ENCODE measurements at regions not wholly inside any gene's neighbourhood (a gene's known extent, or its start where the extent isn't known, plus 50 kb on each side); places are given as distances from the start of the nearest gene placed in this dataset.

DNA sequence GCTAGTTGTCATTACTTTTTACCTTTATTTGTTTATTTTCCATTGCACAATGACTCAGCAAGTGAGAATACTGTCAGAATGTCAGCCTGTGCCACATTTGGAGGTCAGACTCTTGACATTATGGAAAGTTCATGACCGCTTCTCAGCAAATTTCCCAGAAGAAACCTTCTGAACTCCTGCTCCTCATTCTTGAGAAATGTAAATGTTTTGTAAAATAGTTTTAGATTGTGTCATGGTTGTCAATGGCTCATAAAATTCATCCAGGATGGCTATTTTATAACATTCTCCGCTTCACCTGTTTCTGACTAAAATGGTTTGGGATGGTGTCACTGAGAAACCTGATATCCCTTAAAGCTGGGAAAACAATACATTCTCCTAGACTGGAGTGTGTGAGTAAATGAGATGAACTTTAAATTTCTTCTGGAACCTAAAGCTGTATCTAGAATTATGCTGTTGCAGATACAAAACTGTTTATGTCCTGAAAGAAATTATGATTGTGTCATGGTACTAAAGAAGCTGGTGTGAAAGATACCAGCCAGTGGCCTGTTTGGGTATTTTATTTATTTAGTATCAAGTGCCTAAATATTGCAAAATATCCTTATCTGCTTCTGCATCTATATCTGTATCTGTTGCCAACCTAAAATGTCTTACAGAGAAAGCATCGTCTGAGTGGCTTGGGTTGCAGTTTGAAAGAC is 671.7 kb downstream of the GATA3 start:
- DNase-seq: no peak

DNA sequence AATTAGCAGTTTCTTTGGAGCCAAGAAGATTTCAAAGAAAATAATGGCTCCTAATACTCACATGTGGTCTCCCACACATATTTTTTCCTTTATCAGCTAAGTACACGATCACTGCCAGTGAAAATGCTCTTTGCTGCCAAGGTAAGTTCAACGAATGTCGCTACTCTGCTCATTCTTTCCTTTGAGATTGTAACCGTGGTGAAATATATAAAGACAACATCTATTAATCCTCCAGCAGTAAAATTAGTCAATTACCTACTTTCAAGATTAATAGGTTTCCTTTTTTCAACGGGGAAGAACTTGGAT is 672.2 kb downstream of the GATA3 start:
- no peak for DNase-seq

DNA sequence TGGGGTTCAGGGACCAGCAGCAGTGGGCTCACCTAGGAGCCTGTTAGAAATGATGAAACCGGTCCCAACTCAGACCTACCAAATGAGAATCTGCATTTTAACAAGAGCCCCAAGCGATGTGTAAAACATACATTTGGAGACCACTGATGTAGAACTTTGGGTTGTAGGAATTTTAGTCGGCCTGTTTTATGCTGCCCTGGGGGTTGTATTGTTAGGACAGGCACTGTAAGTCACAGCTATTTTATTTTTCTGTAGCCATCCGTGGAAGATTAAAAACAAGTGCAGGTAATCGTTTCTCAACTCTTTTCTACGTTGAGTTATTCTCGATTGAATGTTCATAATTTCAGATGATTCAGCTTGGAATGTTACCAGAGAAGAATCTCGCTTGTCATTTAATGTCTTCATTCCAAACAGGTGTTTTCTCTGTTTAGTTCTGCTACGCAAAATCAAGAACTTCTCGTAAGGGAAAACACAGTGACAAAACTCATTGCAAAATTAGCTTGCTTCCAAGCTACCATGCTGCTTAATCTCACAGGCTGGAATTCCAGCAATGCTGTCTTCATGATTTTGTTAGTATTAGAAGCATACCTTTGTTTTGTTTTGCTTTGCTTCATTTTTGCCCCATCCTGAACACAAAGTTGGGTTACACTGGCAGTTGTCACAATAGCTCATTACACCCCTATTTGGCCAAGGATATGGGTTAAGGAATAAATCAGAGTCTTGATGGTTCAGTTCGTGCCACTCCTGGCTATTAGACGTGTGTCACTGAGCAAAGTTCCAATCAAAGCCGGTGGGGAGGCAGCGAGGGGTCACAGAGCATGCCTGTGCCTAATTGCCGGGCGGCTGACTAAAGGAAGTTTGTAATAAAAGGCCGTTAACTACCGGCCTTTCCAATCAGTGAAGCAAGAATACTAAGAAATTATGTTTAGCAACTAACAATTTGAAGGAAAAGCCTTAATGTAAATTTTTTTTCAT is 676.9 kb downstream of the GATA3 start:
- DNase-seq: no peak

DNA sequence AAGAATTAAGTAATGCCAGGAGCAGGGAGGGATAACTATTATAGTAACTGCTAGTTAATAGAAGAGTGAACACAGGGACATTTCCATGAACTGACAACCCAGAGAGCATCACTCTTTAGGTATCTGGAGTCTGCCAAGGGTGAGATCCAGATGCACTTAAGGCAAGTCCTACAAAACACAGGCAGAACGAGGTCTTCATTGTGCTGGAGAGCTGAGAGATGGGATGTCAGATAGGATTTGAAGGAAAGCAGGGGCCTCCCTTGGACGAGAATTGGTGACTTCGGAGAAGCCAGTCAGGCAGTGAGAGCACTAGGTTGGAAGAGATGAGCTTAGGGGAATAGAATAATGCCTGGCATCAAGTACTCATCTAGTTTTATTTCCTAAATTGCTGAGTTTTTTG is 684.5 kb downstream of the GATA3 start:
- no peak for DNase-seq

DNA sequence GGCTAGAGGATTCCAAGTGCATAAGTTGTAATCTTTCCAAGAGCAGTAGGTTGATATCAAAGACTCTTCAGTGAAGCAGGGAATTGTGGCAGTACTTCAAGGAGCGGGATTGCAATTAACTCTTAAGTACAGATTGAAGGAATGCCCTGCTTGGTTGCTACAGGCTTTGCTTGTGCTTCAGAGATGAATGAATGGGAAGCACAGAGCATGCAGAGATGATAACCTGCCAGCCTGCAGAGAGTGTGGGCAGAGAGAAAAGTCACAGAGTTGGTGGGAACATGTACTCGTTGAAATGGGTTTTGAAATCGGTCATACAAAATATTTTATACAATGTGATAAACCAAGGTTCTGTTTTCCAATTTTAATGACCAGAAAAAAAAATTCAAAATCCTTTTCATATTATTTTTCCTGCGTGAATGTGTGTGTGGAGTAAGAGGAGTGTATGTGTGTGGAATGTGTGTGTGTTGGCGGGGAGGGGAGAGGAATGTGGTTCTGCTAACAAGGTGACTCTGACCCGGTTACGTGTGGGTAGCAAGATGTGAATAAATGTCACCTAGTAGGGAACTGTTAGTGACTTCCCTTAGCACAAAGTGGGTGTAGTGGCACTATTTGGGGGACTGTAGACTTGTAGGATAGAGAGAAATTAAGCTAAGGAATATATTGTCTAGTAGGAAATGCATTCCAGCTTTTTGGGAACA is 697.8 kb downstream of the GATA3 start:
- DNase-seq: no peak

DNA sequence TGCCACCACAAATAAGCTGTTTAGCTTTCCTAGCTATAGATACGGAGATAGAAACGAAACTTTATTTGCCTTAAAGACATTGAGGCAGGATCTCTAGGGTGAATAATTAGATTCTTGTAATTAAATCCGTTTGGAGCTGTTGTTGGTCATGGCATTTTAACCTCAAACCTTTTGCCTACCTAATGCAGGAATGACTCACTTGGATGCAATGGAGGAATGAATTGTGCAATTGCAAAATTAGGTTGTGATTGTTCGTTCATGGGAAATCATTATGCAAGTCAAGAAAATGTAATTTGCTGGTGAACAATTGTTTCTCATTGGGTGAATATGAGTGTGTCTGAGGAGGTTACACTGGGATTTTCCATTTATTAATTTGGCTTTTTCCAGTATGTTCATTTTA is 703.5 kb downstream of the GATA3 start:
- DNase-seq: no peak

DNA sequence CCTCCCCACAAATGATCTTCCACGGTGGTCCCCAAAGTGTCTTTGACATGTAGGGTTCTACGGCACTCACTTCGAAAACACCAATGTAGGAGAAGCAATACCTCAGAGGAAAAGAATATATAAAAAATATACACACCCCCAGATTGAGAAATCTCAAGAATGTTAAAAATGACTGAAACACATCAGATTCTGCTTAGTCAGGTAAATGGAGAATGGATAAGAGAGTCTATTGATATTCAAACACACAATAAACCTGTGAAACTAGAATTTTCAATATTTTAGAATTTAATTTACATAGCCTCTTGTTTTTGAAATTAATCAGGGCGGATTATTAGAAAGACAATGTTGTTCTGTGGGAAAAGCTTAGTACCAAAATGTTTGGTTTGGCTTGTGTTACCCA is 712.4 kb downstream of the GATA3 start:
- no peak for DNase-seq

DNA sequence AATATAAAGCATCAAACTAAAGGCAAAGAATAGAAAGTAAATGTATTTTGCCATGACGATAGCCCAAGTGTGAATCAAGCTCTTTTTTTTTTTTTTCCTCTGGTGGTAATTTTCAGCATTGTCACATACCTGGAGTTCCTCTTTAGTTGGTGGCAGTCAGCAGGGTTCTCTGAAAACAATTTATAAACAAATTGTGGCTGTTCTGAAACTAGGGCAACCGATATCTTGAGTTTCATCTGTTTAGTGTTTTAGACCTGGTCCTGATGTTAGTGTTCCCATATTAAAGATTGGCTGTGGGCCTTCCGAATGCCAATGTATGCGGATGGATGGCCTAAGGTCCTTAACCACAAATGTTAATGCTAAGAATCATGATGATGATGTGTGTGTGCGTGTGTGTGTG is 713.1 kb downstream of the GATA3 start:
- DNase-seq: no peak

DNA sequence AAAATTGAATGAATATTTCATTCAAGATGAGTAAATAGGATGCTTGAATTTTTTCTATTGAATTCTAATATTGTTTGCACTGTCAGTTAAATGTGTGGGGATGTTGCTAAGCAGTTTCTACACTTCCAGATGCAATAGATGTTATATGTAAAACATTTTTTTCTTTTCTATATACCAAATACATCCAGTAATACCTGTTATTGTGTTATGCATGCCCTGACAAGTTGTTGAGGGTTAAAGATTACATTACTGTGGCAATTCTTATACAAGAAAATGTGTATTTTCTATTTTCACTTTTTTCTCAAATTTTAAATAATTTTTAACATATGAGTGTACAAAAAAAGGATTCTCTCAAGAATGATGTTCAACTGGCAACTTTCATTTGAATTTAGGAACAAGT is 713.9 kb downstream of the GATA3 start:
- DNase-seq: no peak

DNA sequence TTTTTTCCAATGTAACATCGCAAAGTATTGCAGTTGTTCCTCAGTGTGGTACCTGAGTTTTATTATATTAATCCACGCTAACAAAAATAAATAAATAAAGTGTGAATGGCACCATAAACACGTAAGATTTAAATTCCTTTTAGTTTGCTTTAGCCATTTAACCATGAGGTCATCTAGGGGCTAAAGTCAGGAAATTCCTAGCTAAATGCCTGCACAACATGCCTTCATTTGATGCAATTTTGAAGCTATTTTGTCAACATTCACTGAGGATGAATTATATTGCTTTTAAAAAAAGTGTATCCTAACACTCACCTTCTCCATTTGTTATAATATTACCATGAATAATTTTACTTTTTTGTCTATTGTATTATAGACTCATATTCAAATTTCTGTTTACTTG is 714.4 kb downstream of the GATA3 start:
- DNase-seq: no peak

DNA sequence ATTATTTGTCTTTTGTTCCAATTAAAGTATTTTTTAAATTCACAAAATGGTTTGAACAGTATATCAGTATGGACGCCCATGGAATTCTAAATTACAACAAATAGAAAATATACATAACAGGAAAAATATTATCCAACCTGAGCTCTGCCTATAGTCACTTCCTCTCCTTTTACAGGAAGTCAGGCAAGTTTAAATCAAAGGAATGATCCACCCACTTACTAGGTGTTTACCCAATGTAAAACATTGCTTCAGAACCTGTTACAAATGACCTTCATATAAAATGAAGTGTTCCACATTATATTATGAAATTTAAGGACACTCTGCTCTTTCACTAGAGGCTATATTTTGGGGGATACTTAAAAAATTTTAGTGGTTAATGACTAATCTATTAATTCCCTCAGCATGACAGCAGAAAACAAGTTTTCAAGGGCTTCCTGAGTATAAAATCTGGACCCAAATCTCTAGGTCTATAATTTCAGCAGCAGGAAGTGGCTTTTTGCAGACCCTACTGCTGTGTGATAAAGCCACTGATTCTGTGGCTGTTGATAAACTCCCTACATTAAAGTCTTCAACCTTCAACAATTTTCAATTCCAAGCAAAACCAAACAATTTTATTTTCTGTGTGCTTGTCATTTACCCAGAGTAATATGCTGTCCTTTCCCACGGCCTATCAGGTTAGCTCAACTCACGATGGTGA is 722.6 kb downstream of the GATA3 start:
- DNase-seq: no peak

DNA sequence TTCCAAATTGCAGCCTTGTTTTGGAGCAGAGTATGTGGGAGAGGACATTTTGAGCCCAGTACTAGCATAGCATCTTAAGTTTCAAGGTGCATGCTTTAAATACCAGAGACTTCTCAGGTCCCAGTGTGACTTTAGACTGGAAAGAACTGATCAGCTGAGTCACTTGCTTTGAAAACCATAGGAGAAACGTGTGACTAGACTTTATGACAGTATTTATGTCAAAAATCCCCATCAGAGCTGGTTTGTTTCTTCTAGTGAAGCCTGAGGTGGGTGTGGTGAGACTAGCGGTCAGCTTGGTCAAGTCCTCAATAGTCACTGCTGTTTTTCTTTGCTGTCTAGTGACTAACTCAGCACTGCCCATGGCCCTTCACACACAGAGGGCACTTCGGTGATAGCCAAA is 724.2 kb downstream of the GATA3 start:
- DNase-seq: no peak

DNA sequence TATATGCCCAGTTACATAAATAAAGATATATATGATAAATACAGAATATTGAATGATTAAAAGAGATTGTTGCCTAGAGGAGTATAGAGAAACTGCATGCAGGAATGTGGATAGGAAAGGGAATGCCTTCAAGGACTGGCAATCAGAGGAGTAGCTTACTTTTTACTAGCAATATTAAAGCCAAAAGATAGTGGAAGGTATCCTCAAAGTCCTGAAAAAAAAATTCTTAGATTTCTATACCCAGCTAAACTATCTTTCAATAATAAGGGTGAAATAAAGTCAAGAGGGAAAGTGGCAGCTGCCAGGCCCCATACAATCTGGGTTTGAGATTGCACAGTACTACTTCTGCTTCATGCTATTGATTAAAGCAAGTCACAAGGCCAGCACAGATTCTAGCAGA is 733.2 kb downstream of the GATA3 start:
- no peak for DNase-seq

DNA sequence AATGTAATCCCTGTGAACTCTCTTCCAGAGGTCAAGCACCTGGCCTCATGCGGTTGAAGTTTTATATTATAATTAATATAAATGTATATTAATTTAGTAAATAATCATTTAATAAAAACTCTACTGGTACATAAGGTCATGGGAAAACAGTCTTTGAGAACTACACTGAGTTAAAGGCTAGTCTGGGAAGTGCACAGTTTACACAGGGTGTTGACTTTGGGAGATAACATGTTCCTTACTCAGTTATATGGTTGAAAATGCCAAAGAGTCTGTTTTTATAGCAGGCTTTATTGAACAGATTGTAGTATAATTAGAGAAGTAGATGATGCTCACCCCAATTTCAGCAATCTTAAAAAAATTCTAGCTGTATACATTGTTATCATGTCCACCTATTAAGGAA is 735.9 kb downstream of the GATA3 start:
- DNase-seq: no peak

DNA sequence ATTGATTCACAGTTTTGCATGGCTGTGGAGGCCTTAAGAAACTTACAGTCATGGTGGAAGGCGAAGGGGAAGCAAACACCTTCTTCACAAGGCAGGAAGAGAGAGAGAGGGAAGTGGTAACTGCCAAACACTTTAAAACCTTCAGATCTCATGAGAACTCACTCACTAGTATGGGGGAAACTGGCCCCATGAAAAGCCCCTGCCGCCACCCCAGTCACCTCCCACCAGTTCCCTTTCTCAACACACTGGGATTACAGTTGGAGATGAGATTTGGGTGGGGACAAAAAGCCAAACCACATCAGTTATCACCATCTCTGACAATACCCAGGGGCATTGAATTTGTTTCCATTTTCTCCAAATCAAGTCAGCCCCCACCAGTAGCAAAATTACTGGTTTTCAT is 740.4 kb downstream of the GATA3 start:
- no peak for DNase-seq

DNA sequence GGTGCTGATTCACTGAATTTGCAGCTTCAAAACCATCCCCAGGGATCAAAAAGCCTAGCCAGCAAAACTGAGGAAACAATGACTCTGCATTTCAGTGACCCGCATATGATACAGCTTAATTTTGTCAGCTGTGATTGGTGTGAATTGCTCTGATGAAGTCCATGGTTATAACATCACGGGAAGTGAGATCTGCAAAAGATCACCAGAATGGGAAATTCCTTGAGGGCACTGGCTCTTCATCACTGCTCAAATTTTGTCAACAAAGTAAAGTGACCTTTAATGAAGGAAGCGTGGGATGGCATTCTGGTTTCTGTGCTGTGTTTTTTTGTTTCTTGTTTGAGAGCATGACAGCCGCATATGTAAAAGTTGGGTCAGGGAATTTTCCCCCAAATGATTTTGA is 745.9 kb downstream of the GATA3 start:
- no peak for DNase-seq

DNA sequence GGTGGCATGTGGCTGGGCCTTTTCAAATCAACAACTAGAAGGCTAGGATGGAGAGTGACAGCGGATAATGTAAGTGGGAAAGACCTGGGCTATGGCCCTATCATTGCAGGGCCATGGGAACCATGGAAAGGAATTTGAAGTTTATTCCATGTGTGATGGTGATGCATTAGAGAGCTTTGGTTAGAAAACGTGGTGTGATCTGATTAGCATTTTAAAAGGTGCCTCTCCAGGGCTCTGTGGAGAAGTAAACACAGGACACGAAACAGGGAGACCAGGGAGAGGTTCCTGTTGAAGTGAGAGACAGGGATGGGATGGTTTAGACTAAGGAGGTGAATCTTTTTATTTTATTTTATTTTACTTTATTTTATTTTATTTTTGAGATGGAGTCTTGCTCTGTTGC is 749.5 kb downstream of the GATA3 start:
- DNase-seq: no peak

DNA sequence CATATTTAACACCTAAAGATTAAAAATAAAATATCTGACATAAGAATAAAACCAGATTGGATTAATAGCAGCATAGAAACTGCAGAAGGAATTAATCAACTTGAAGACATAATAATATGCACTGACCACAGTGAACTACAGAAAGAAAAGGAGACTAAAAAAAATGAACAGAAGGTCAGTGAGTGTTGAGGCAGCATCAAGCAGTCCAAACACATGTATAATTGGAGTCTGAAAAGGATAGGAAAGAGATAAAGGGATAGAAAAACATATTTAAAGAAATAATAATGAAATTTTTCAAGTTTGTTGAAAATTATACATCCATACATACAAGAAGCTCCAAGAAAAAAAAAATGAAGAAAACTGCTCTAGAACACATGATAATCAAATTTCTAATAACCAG is 756.2 kb downstream of the GATA3 start:
- DNase-seq: no peak

DNA sequence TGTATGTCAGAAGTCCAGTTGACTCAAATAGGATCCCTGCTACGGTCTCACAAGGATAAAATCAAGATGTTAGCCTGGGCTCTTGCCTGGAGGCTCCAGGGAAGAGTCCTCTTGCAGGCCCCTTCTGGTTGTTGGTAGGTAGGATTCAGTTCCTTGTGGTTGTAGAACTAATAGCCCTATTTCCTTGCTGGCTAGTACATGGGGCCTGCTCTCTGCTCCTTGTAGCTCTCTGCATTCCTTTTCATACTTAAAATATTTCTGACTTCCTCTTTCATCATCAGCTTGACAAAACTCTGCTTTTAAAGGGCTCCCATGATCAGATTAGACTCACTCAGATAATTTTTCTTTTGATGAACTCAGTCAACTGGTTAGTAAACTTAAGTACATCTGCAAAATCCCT is 756.7 kb downstream of the GATA3 start:
- no peak for DNase-seq

DNA sequence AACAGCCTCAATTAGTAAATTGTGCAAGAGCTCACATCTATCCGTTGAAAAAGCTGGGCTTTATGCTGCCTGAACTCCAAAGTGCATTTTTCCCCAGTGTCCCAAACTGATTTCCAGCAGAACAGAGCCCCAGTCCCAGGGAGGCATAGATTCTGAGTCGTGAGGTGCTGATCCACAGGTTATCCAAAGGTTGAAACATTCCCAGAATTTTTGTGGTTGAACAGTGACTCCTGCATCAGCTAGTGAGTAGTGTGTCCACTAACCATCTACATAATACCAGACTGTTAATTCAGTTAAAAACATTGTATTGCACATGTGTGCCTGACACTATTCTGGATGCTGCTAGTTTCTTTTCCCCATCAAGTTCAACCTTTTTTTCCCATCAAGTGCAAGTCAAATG is 761.5 kb downstream of the GATA3 start:
- DNase-seq: no peak

DNA sequence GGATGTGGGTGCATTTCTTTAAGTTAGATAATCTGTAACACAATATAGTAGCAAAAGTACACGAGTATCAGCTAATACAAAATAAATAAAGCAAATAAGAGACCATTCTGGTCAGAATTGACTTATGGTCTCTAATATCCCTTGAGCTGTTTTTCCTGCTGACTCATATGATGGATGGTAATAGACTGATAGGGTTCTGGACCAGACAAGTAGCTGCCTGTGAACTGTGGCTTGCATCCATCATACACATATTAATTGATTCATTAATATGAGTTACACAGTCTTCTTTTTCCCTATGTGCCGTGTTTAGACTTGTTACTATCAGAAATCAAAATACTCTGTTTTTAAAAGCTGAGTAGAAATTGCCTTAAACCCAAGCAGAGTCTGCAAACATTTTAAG is 762.8 kb downstream of the GATA3 start:
- DNase-seq: no peak

DNA sequence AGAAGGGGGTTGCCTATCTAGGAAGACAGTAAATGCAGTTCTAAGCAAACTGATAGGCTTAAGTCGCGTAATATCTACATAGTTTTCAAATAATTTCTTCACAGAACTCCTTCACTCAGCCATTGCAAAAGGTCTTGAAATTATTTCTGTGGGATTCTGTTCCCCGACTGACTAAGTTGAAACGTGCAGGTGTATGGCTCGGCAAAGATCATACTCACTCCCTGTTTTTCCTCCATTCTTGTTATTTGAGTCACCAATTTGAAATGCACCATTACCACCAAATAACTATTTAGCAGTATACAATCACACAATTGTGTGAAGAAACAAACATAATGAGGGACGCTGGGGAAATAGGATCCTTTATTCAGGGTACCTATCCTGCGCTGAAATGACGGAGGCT is 771.1 kb downstream of the GATA3 start:
- no peak for DNase-seq

DNA sequence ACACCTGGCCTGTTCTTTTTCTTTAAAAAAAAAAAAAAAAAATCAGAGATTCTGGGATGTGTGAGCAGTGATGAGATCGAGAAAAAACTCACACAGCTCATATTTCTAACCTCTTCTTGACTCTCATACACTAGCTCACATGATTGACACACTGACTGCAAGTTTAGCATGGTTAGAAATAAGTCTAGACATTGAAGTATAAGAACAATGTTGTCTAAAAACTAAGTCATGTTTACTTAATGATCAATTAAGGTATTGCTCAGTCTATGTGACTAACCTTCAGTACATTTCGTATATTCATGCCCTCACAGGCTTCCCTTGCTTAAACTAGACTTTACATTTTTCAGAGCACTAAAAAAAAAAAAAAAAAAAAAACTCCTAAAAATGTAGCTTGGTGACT is 775.1 kb downstream of the GATA3 start:
- DNase-seq: no peak

DNA sequence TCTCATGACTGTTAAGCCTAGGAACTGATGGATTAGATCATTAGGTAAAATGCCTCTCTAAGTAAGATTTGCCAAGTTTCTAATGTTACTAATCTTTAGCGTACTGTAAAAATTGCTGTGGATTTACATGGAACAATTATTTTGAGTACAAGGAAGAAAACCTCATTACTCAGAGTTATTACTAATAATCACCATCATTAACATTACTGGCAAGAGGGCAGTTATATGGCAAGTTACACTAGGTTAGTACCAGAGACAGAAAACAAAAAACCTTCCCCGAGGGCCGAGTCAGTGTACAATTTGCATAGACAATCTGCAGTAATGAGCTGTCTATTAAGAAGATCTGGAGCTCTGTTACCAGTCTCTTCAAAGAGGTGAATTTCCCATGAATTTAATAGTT is 775.6 kb downstream of the GATA3 start:
- DNase-seq: no peak

All from DMS79 treated with DMSO at 0.1 percent for 48 hours (cell line).